PC-3 (cell line): ENCODE measurements at regions not wholly inside any gene's neighbourhood (a gene's known extent, or its start where the extent isn't known, plus 50 kb on each side); places are given as distances from the start of the nearest gene placed in this dataset.

ENCODE experiments used
- CTCF ChIP-seq: fragments of 300-600 bp; sonication (generic); conservative IDR thresholded peaks from 2 replicates; pipeline ENCODE4 v1.5.1; 2017; ENCODE audit warnings: antibody characterized with exemption, low read depth, mild to moderate bottlenecking, low read length
- EZH2phosphoT487 ChIP-seq: fragments of 300-600 bp; sonication (generic); IDR thresholded peaks from 2 replicates; pipeline ENCODE4 v1.6.1; 2018; ENCODE audit warnings: mild to moderate bottlenecking, antibody characterized with exemption, low read length, borderline replicate concordance

- TF ChIP-seq CTCF = no peak
- no peak for TF ChIP-seq EZH2phosphoT487
Measured at GRCh38 chr2:60098996-60099395, 454.5 kb downstream of the BCL11A start.
